ENCODE measurements at regions not wholly inside any gene's neighbourhood (a gene's known extent, or its start where the extent isn't known, plus 50 kb on each side); places are given as distances from the start of the nearest gene placed in this dataset.

DNA sequence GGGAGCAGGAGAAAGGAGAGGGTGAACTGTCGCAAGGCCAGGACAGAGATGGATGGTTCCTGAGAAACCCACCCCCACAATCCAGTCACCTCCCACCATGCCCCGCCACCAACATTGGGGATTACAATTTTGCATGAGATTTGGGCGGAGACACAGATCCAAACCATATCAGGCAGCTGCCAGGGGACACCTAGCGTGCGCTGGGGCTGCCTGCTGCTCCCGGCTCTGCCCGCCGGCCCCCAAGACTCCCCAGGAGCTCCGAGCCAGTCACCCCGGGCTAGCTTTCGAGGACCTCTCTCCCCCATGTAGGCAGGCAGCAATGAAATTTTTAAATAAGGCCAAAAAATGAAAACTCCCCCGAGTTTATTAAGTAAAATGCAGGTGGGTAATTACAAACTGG, 111.7 kb downstream of the UNCX start:
- ChIA-PET CTCF (no interaction called here), POLR2A (ENCODE audit: unreplicated experiment) (no interaction called here)
- H4K20me1 ChIP-seq (ENCODE audit: insufficient read depth), result peaks cover 4% of the 10 kb centered on the region; the same call in 1 of the 2 replicates
- no peaks in the 10 kb centered on the region for H3K4me1 ChIP-seq (replicated peaks; ENCODE audit: insufficient read depth)
- H3K36me3 ChIP-seq (ENCODE audit: low read depth), result no peaks in the 10 kb centered on the region
- no peak overlapping the region for H3K27ac ChIP-seq
- no peak for DNase-seq
- H3K79me2 ChIP-seq (ENCODE audit: low read depth), result no peaks in the 10 kb centered on the region
- TF ChIP-seq, protein P1, sequence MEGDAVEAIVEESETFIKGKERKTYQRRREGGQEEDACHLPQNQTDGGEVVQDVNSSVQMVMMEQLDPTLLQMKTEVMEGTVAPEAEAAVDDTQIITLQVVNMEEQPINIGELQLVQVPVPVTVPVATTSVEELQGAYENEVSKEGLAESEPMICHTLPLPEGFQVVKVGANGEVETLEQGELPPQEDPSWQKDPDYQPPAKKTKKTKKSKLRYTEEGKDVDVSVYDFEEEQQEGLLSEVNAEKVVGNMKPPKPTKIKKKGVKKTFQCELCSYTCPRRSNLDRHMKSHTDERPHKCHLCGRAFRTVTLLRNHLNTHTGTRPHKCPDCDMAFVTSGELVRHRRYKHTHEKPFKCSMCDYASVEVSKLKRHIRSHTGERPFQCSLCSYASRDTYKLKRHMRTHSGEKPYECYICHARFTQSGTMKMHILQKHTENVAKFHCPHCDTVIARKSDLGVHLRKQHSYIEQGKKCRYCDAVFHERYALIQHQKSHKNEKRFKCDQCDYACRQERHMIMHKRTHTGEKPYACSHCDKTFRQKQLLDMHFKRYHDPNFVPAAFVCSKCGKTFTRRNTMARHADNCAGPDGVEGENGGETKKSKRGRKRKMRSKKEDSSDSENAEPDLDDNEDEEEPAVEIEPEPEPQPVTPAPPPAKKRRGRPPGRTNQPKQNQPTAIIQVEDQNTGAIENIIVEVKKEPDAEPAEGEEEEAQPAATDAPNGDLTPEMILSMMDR (conservative IDR thresholded peaks at IDR 0.05), result no peak
- TF ChIP-seq EZH2 (IDR thresholded peaks at IDR 0.05; ENCODE audit: low read depth), result no peak
- intact Hi-C loops (cut with micrococcal nuclease; ENCODE audit: unreplicated experiment), result no loop called here
- peaks cover 100% of the 10 kb centered on the region for H3K27me3 ChIP-seq (ENCODE audit: insufficient read depth, low read depth)
- 0 out of 2 replicates have a peak, but pooled peaks cover 6% of the 10 kb centered on the region for H3K9me3 ChIP-seq (ENCODE audit: insufficient read depth, low read depth)
- H2AFZ ChIP-seq, result no peak overlapping the region
- H3K4me2 ChIP-seq, result no peak overlapping the region
- BruUV-seq (replicated peaks), result no TSS peak
- no peaks in the 10 kb centered on the region for H3F3A ChIP-seq (ENCODE audit: insufficient read depth, low read depth)
- no peak overlapping the region for H3K4me3 ChIP-seq
- H3K9me2 ChIP-seq (ENCODE audit: insufficient read depth), result no peaks in the 10 kb centered on the region

- ChIA-PET CTCF (no interaction called here), POLR2A (ENCODE audit: unreplicated experiment) (no interaction called here)
- no peak overlapping the region for H3K4me3 ChIP-seq
- no peak for DNase-seq
- H3K27ac ChIP-seq, result no peak overlapping the region
- no TSS peak for BruUV-seq (replicated peaks)
- no peaks in the 10 kb centered on the region for H3K4me1 ChIP-seq (replicated peaks; ENCODE audit: insufficient read depth)
- no peaks in the 10 kb centered on the region for H3F3A ChIP-seq (ENCODE audit: insufficient read depth, low read depth)
- H3K9me3 ChIP-seq (ENCODE audit: insufficient read depth, low read depth), result 0 out of 2 replicates have a peak, but pooled peaks cover 6% of the 10 kb centered on the region
- H3K36me3 ChIP-seq (ENCODE audit: low read depth), result no peaks in the 10 kb centered on the region
- TF ChIP-seq, protein P1 (conservative IDR thresholded peaks at IDR 0.05), result no peak
- no peak for TF ChIP-seq EZH2 (IDR thresholded peaks at IDR 0.05; ENCODE audit: low read depth)
- no peak overlapping the region for H2AFZ ChIP-seq
- intact Hi-C loops (cut with micrococcal nuclease; ENCODE audit: unreplicated experiment), result no loop called here
- peaks cover 100% of the 10 kb centered on the region for H3K27me3 ChIP-seq (ENCODE audit: insufficient read depth, low read depth)
- no peaks in the 10 kb centered on the region for H3K79me2 ChIP-seq (ENCODE audit: low read depth)
- H3K9me2 ChIP-seq (ENCODE audit: insufficient read depth), result no peaks in the 10 kb centered on the region
- no peak overlapping the region for H3K4me2 ChIP-seq
- H4K20me1 ChIP-seq (ENCODE audit: insufficient read depth), result peaks cover 4% of the 10 kb centered on the region; the same call in 1 of the 2 replicates
Observed at GRCh38 chr7:1344981-1345701, 112.5 kb downstream of the UNCX start.

- Histone ChIP-seq H3K4me3 (no peak overlapping the region), H3K36me3 (ENCODE audit: low read depth) (no peaks in the 10 kb centered on the region), H3K27me3 (ENCODE audit: insufficient read depth, low read depth) (peaks cover 100% of the 10 kb centered on the region), H3K27ac (no peak overlapping the region), H3K79me2 (ENCODE audit: low read depth) (no peaks in the 10 kb centered on the region), H3F3A (ENCODE audit: insufficient read depth, low read depth) (no peaks in the 10 kb centered on the region), H4K20me1 (ENCODE audit: insufficient read depth) (peaks cover 4% of the 10 kb centered on the region; the same call in 1 of the 2 replicates), H3K4me2 (no peak overlapping the region), H3K4me1 (replicated peaks; ENCODE audit: insufficient read depth) (no peaks in the 10 kb centered on the region), H3K9me3 (ENCODE audit: insufficient read depth, low read depth) (0 out of 2 replicates have a peak, but pooled peaks cover 6% of the 10 kb centered on the region), H3K9me2 (ENCODE audit: insufficient read depth) (no peaks in the 10 kb centered on the region), H2AFZ (no peak overlapping the region)
- intact Hi-C loops (cut with micrococcal nuclease; ENCODE audit: unreplicated experiment), result no loop called here
- POLR2A ChIA-PET (ENCODE audit: unreplicated experiment), result no interaction called here
- CTCF ChIA-PET, result no interaction called here
- DNase-seq, result no peak
- no peak for TF ChIP-seq EZH2 (IDR thresholded peaks at IDR 0.05; ENCODE audit: low read depth)
- TF ChIP-seq, protein P1 (conservative IDR thresholded peaks at IDR 0.05), result no peak
- BruUV-seq (replicated peaks), result no TSS peak
Observed at GRCh38 chr7:1345796-1346755, 113.2 kb downstream of the MICALL2 start.

Data from PC-9 (cell line).